ENCODE measurements at regions not wholly inside any gene's neighbourhood (a gene's known extent, or its start where the extent isn't known, plus 50 kb on each side); places are given as distances from the start of the nearest gene placed in this dataset.

DNA sequence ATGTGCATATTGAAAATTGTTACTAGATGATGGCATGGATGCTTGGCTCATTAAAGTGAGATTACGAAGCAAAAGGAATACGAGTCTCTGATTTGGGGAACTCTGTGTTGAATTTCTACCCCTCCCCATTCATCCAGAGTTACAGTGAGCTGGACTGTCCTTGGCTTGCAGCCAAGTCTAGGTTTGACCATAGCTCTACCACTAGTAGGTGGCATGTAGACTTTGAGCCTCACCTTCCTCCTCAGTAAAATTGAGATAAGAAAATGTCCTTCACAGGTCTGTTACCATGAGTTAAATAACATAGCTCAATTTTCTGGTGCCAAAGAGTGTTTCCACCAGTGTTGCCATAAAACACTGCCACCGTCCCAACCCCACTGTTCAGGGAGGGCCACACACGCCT is 727.6 kb upstream of the ID2 start:
- no peak for TF ChIP-seq CTCF (IDR thresholded peaks at IDR 0.05 in 4 of 5, conservative IDR thresholded peaks at IDR 0.05 in 1 of 5)
- TF ChIP-seq POLR2A (IDR thresholded peaks at IDR 0.05) = no peak
